ENCODE measurements at regions not wholly inside any gene's neighbourhood (a gene's known extent, or its start where the extent isn't known, plus 50 kb on each side); places are given as distances from the start of the nearest gene placed in this dataset.

- no peaks in the 10 kb centered on the region for H3K27me3 ChIP-seq
- H3K4me3 ChIP-seq: no peak overlapping the region
- no peaks in the 10 kb centered on the region for H3K9me3 ChIP-seq
- H3K4me1 ChIP-seq: no peaks in the 10 kb centered on the region
- DNase-seq (ENCODE audit: low spot score): no peak
- no peak for TF ChIP-seq CTCF (IDR thresholded peaks at IDR 0.05)
- no peaks in the 10 kb centered on the region for H3K36me3 ChIP-seq
- no peak overlapping the region for H3K27ac ChIP-seq
Measured at GRCh38 chr11:112744041-112744440, 217.2 kb upstream of the NCAM1 start.

GRCh38 chr11:112745973-112746372 is 215.2 kb upstream of the NCAM1 start:
- Histone ChIP-seq H3K4me3 (no peak overlapping the region), H3K27ac (no peak overlapping the region), H3K36me3 (no peaks in the 10 kb centered on the region), H3K9me3 (no peaks in the 10 kb centered on the region), H3K27me3 (no peaks in the 10 kb centered on the region), H3K4me1 (no peaks in the 10 kb centered on the region)
- TF ChIP-seq CTCF (IDR thresholded peaks at IDR 0.05): no peak
- DNase-seq (ENCODE audit: low spot score): no peak

GRCh38 chr11:112748252-112748651 is 213.0 kb upstream of the NCAM1 start:
- H3K4me1 ChIP-seq: no peaks in the 10 kb centered on the region
- DNase-seq (ENCODE audit: low spot score): no peak
- no peaks in the 10 kb centered on the region for H3K9me3 ChIP-seq
- no peaks in the 10 kb centered on the region for H3K27me3 ChIP-seq
- no peak overlapping the region for H3K4me3 ChIP-seq
- H3K36me3 ChIP-seq: no peaks in the 10 kb centered on the region
- H3K27ac ChIP-seq: no peak overlapping the region
- no peak for TF ChIP-seq CTCF (IDR thresholded peaks at IDR 0.05)

GRCh38 chr11:112748713-112749543 is 212.3 kb upstream of the NCAM1 start:
- H3K36me3 ChIP-seq: no peaks in the 10 kb centered on the region
- no peak overlapping the region for H3K4me3 ChIP-seq
- H3K4me1 ChIP-seq: no peaks in the 10 kb centered on the region
- H3K27ac ChIP-seq: no peak overlapping the region
- DNase-seq (ENCODE audit: low spot score): no peak
- no peaks in the 10 kb centered on the region for H3K27me3 ChIP-seq
- no peak for TF ChIP-seq CTCF (IDR thresholded peaks at IDR 0.05)
- H3K9me3 ChIP-seq: no peaks in the 10 kb centered on the region

- H3K9me3 ChIP-seq: no peaks in the 10 kb centered on the region
- DNase-seq (ENCODE audit: low spot score): no peak
- no peak overlapping the region for H3K27ac ChIP-seq
- no peak overlapping the region for H3K4me3 ChIP-seq
- no peaks in the 10 kb centered on the region for H3K27me3 ChIP-seq
- TF ChIP-seq CTCF (IDR thresholded peaks at IDR 0.05): no peak
- H3K36me3 ChIP-seq: no peaks in the 10 kb centered on the region
- no peaks in the 10 kb centered on the region for H3K4me1 ChIP-seq
Measured at GRCh38 chr11:112751329-112751728, 209.9 kb upstream of the NCAM1 start.

- no peaks in the 10 kb centered on the region for H3K27me3 ChIP-seq
- no peak overlapping the region for H3K4me3 ChIP-seq
- H3K27ac ChIP-seq: no peak overlapping the region
- no peak for DNase-seq (ENCODE audit: low spot score)
- no peaks in the 10 kb centered on the region for H3K9me3 ChIP-seq
- no peak for TF ChIP-seq CTCF (IDR thresholded peaks at IDR 0.05)
- no peaks in the 10 kb centered on the region for H3K36me3 ChIP-seq
- no peaks in the 10 kb centered on the region for H3K4me1 ChIP-seq
Measured at GRCh38 chr11:112751772-112752171, 209.4 kb upstream of the NCAM1 start.
